GM19463 (cell line): ENCODE measurements at regions not wholly inside any gene's neighbourhood (a gene's known extent, or its start where the extent isn't known, plus 50 kb on each side); places are given as distances from the start of the nearest gene placed in this dataset.
A peak's percentile ranks its signal among the peaks of the same experiment; 100 is the strongest.
"Not testable (repeated sequence)": the region's sequence is repeated elsewhere in the genome, so short reads cannot be mapped to it uniquely, and the experiment has no call there.

Experiments
- ATAC-seq: cut with Tn5 transposase; IDR thresholded peaks from one replicate; pipeline ENCODE4 v1.9.1; 2021; ENCODE audit warnings: mild to moderate bottlenecking, moderate library complexity; ENCODE audit not compliant: unreplicated experiment

DNA sequence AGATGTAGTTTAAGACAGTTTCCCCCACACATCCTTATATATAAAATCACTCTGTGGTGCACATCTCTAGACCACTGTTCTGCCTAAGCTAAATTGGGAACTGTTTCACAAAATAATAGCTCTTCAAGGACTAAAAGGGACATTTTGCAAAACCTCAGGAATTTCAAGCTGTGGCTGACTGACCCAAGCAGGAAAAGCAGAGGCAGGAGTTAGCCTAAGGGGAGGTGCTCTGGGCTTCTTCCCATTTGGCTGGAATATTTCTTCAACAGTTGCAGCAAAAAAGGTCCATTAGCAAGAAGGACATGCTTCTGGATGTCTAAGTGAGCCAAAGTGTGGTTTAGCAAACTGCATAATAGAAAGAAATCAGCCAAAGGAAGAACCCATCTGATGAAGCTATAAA, 551.2 kb upstream of the ANKRD30A start:
- ATAC-seq, result no peak

- no peak for ATAC-seq
Observed at GRCh38 chr10:36573246-36573645, 552.2 kb upstream of the ANKRD30A start.

DNA sequence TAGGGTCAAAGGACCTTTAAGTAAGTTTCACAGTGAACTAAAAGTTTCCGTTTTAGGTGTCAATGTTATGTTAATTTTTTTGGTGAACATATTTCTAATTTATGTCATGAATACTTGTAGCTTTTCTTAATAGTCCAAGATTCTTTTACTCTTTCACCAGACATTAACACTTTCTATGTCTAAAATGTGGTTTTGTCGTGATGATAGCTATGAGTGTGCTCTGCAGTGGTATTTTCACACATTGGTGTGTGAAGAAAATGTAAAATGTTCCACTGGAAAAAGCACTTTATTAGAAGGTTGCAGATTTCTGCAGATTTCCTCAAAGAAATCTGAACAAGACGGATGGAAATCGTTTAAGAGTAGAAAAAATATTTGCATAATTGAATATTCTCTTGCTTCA, 561.0 kb upstream of the ANKRD30A start:
- no peak for ATAC-seq

DNA sequence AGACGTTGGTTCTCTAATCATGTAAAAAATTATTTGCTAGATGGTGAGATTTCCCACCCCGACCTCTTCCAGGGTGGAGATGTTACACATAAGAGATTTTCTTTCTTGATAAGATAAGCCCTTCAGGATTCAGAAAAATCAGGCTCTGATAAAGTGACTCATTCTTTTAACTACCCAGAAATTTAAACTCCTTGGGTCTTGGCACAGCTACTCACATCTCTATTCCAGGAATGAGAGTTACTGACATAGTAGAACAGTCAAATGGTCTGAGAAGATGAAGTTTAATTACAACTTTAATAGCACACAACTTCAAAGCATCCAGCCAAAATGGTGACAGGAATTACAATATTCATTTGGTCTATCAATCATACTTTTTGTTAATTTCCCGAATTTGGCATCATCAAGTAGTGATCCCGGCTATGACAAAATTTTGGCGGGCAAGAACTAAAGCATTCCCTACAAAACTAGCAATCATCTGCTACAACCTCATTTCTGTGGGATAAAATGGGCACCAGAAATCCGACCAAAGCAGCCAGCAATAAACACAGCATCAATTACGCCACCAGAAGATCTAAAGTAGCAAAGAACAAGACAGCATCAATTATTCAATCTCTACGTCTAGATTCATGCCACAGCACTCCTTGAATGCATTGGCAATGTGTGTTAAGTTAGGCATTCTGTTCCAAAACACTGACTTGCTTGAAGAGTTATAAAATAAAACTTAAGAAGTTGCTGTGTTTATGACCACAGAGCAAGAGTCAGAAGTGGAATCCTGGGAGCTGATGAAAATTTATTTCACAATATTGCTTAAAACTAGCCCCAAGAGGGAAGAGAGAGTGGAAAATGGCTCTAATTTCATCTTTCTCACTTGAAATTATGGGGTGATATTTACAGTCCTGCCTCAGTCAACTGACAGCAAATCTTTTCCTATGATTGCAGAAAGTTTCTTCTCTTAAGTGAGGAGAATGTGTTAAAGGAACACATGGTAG, 565.7 kb upstream of the ANKRD30A start:
- no peak for ATAC-seq

DNA sequence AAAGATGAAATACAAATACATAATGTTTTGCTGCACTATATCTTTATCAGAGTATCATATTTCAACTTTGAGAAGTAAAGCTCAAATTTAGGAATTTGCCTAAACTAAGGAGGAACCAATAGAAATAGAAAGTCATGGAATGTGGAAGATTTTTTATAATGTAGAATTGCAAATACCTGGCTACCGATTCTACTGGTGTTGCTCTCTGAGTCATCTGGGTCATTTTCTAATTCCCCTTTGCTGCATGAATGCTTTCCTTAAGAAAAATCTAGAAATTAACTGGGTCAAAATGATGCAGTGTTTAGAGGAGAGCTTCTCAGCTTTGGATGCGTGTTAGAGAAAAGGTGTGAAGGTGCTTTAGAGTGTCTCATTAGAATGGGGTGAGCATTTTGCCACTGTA, 568.9 kb upstream of the ANKRD30A start:
- ATAC-seq, result no peak

DNA sequence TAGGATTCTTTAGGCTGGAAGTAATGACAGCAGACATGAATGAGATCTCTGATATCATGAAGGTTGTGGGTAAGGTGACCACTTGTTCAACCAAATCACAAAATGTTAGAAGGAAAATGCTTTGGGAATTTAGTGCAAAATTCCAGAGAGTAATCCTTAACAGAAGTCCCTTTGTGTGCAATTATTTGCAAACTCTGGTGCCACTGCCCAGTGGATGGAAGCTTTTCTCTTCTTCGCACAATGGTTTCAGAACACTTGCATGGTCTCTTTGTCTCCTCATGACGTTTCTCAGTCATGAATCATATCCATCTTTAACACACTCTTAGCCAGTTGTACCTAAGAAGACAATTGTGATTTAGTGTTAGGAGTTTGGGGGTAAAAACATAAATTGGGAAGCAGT, 570.4 kb upstream of the ANKRD30A start:
- ATAC-seq, result no peak

DNA sequence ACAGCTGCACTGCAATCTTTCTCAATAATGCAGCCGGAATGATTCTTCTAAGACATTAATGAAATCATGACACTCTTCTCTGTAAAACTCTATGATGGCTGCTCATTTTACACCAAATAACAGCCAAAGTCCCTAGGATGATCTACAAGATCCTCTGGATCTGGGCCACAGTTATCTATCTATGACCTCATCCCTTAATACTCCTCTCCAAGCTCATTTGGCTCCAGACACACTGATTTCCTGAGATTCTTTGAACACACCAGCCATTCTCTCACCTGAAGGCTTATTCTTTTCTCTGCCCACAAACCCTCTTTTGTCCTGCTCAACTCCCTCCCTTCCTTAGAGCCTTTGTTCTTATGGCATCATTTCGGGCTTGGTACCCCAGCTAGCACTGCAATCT, 577.4 kb upstream of the ANKRD30A start:
- ATAC-seq, result no peak

GRCh38 chr10:36542493-36542892, 582.9 kb upstream of the ANKRD30A start:
- ATAC-seq, result no peak

GRCh38 chr10:36540611-36541010, 584.8 kb upstream of the ANKRD30A start:
- ATAC-seq, result no peak

GRCh38 chr10:36538953-36539586, 586.3 kb upstream of the ANKRD30A start:
- no peak for ATAC-seq

GRCh38 chr10:36534471-36535002, 590.9 kb upstream of the ANKRD30A start:
- ATAC-seq, result peak; percentile 99

- no peak for ATAC-seq
Observed at GRCh38 chr10:36533861-36534260, 591.5 kb upstream of the ANKRD30A start.

DNA sequence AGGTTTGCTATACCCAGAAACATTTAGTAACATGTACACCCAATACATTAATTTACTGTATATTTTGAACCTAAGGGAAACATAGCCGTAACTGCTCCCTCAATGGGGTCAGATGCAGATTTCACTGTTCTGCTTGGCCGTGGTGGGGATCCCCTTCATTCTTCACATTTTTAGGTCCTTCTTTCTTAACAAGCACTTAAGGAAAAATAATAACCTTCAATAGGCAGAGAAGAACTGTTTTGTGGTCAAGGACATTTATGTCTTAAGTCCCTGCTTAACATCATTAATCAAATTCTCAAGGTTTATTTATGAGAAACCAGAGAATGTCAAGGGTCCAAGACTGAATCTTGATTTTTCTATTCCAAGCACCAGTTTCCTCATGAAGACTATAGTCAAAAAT, 592.1 kb upstream of the ANKRD30A start:
- ATAC-seq, result no peak

GRCh38 chr10:36531621-36532020, 593.8 kb upstream of the ANKRD30A start:
- ATAC-seq, result no peak

DNA sequence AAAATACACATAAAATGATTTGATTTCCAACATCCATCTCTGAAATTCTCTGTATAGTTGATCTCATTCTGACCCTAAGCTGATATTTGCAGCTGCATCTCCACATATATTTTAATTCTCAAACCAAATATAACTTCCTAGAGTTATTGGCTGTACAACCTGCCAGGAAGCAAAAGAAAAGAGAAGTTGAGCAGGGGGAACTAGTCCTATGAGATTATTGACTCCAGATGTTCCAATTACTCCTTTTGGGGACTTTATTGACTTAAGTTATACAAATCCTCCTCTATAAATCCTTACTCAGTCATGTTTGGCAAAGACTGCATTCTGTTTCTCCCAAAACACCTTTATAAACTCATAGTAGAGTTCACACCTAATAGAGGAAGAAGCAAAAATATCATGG, 599.4 kb upstream of the ANKRD30A start:
- ATAC-seq, result no peak

DNA sequence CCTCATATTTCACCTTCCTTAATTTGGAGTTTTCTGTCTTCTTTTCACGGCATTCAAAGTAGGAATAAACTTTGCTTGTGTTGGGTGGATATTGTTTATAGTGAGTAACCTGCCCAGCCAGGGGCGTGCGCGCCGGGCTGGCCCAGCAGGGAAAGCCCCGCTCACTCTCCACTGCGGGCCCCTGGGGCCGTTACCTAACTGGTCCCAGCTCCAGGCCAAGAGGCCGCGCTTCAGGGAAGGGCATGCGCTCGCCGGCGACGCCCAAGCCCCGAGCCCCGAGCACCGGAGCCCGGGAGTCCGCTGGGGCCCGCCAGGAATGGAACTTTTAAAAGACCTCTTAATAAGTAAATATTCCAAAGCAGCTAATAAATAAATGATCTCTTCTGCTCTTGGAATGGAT, 601.3 kb upstream of the ANKRD30A start:
- not testable (repeated sequence) for ATAC-seq

GRCh38 chr10:36519909-36520308, 605.5 kb upstream of the ANKRD30A start:
- no peak for ATAC-seq

DNA sequence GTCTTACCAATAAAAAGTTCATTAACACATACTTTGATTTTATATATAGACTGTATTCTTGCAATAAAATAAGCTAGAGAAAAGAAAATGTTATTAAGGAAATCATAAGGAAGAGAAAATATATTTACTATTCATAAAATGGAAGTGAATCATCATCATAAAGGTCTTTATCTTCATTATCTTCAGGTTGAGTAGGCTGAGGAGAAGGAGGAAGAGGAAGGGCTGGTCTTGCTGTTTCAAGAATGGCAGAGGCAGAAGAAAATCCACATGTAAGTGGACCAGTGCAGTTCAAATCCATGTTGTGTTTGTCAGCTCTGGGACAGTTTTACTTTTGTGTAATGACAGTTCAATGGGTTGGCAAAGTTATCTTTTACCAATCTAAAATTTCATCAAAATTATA, 609.1 kb upstream of the ANKRD30A start:
- ATAC-seq, result no peak

GRCh38 chr10:36515319-36515718, 610.1 kb upstream of the ANKRD30A start:
- no peak for ATAC-seq

DNA sequence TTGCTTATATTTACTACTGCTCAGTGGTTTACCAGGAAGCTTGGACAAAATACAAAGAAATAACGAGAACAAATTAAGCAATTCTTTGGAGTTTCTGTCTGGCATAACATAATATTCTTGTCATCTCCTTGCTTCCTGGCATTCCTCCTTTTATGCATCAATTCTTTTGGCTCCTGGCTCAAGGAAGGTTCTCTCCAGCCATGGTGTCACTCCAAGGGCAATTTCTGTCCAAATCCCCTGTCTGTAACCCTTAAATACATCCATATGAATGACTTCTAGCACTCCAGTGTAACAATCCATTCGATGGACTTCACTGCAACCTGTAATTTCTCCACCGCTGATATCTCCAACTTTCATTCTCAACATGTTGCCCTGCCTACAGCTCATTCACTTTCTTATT, 617.7 kb upstream of the ANKRD30A start:
- no peak for ATAC-seq

- ATAC-seq, result no peak
Observed at GRCh38 chr10:36506697-36507496, 618.5 kb upstream of the ANKRD30A start.
